ENCODE measurements at regions not wholly inside any gene's neighbourhood (a gene's known extent, or its start where the extent isn't known, plus 50 kb on each side); places are given as distances from the start of the nearest gene placed in this dataset.
"Not testable (repeated sequence)": the region's sequence is repeated elsewhere in the genome, so short reads cannot be mapped to it uniquely, and the experiment has no call there.

GRCh38 chr9:119873877-119874276 lies 504.6 kb upstream of the BRINP1 start:
- no TSS peak for BruUV-seq (replicated peaks)
- Histone ChIP-seq H3K36me3 (ENCODE audit: insufficient read depth, low read length) (no peaks in the 10 kb centered on the region), H3K79me2 (ENCODE audit: insufficient read depth, low read depth, low read length) (no peaks in the 10 kb centered on the region), H3K4me2 (ENCODE audit: low read length) (no peak overlapping the region), H3K4me1 (ENCODE audit: insufficient read depth, low read length, poor library complexity, severe bottlenecking) (no peaks in the 10 kb centered on the region), H3K9me3 (ENCODE audit: low read length) (no peaks in the 10 kb centered on the region), H4K20me1 (ENCODE audit: insufficient read depth, low read length) (no peaks in the 10 kb centered on the region), H3K4me3 (ENCODE audit: low read depth, low read length, poor library complexity, severe bottlenecking) (no peak overlapping the region), H3K9me2 (ENCODE audit: insufficient read depth, low read length) (no peaks in the 10 kb centered on the region), H2AFZ (ENCODE audit: low read length) (no peak overlapping the region), H3K27ac (ENCODE audit: low read depth, low read length, poor library complexity, severe bottlenecking) (no peak overlapping the region)
- CTCF ChIA-PET (ENCODE audit: unreplicated experiment), result no interaction called here
- DNase-seq (ENCODE audit: low spot score), result no peak
- no peak for TF ChIP-seq CTCF (conservative IDR thresholded peaks at IDR 0.05; ENCODE audit: low read length)
- TF ChIP-seq EZH2phosphoT487 (IDR thresholded peaks at IDR 0.05; ENCODE audit: borderline replicate concordance, low read depth, low read length), result no peak
- POLR2A ChIA-PET, result no interaction called here
- intact Hi-C loops (cut with micrococcal nuclease; ENCODE audit: unreplicated experiment), result no loop called here

GRCh38 chr9:119870251-119870650 lies 501.0 kb upstream of the BRINP1 start:
- H3K9me3 ChIP-seq (ENCODE audit: low read length); H3K79me2 ChIP-seq (ENCODE audit: insufficient read depth, low read depth, low read length); BruUV-seq (replicated peaks); intact Hi-C loops (cut with micrococcal nuclease; ENCODE audit: unreplicated experiment); H3K9me2 ChIP-seq (ENCODE audit: insufficient read depth, low read length); H3K4me1 ChIP-seq (ENCODE audit: insufficient read depth, low read length, poor library complexity, severe bottlenecking); H2AFZ ChIP-seq (ENCODE audit: low read length); H3K4me3 ChIP-seq (ENCODE audit: low read depth, low read length, poor library complexity, severe bottlenecking); H4K20me1 ChIP-seq (ENCODE audit: insufficient read depth, low read length); CTCF ChIA-PET (ENCODE audit: unreplicated experiment); POLR2A ChIA-PET; H3K36me3 ChIP-seq (ENCODE audit: insufficient read depth, low read length); H3K27ac ChIP-seq (ENCODE audit: low read depth, low read length, poor library complexity, severe bottlenecking); DNase-seq (ENCODE audit: low spot score); H3K4me2 ChIP-seq (ENCODE audit: low read length): not testable (repeated sequence)

GRCh38 chr9:119868694-119869093 lies 499.5 kb upstream of the BRINP1 start:
- H3K9me3 ChIP-seq (ENCODE audit: low read length), result no peaks in the 10 kb centered on the region
- TF ChIP-seq EZH2phosphoT487 (IDR thresholded peaks at IDR 0.05; ENCODE audit: borderline replicate concordance, low read depth, low read length) (no peak), CTCF (conservative IDR thresholded peaks at IDR 0.05; ENCODE audit: low read length) (no peak)
- DNase-seq (ENCODE audit: low spot score), result no peak
- H3K4me2 ChIP-seq (ENCODE audit: low read length), result no peak overlapping the region
- H3K4me3 ChIP-seq (ENCODE audit: low read depth, low read length, poor library complexity, severe bottlenecking), result no peak overlapping the region
- ChIA-PET POLR2A (no interaction called here), CTCF (ENCODE audit: unreplicated experiment) (no interaction called here)
- H4K20me1 ChIP-seq (ENCODE audit: insufficient read depth, low read length), result no peaks in the 10 kb centered on the region
- H3K9me2 ChIP-seq (ENCODE audit: insufficient read depth, low read length), result no peaks in the 10 kb centered on the region
- no peaks in the 10 kb centered on the region for H3K36me3 ChIP-seq (ENCODE audit: insufficient read depth, low read length)
- intact Hi-C loops (cut with micrococcal nuclease; ENCODE audit: unreplicated experiment), result no loop called here
- H3K79me2 ChIP-seq (ENCODE audit: insufficient read depth, low read depth, low read length), result no peaks in the 10 kb centered on the region
- BruUV-seq (replicated peaks), result no TSS peak
- H3K4me1 ChIP-seq (ENCODE audit: insufficient read depth, low read length, poor library complexity, severe bottlenecking), result no peaks in the 10 kb centered on the region
- no peak overlapping the region for H3K27ac ChIP-seq (ENCODE audit: low read depth, low read length, poor library complexity, severe bottlenecking)
- no peak overlapping the region for H2AFZ ChIP-seq (ENCODE audit: low read length)

Data from OCI-LY7 (cell line).